Fibroblast of skin of right quadriceps (primary cell): ENCODE measurements at regions not wholly inside any gene's neighbourhood (a gene's known extent, or its start where the extent isn't known, plus 50 kb on each side); places are given as distances from the start of the nearest gene placed in this dataset.
"Not testable (repeated sequence)": the region's sequence is repeated elsewhere in the genome, so short reads cannot be mapped to it uniquely, and the experiment has no call there.

Experiments used
- DNase-seq: peaks from one replicate; pipeline ENCODE4 v3.0.0-alpha.2; 2013

- DNase-seq: no peak
These were observed 348.1 kb upstream of the NRXN1 start for GRCh38 chr2:51379997-51380396.

GRCh38 chr2:51368250-51368649 is 336.3 kb upstream of the NRXN1 start:
- no peak for DNase-seq

GRCh38 chr2:51350100-51350499 is 318.2 kb upstream of the NRXN1 start:
- DNase-seq: peak; percentile 44

- DNase-seq: no peak
These were observed 313.0 kb upstream of the NRXN1 start for GRCh38 chr2:51344886-51345285.

GRCh38 chr2:51335087-51336058 is 303.4 kb upstream of the NRXN1 start:
- no peak for DNase-seq

GRCh38 chr2:51329512-51329911 is 297.6 kb upstream of the NRXN1 start:
- DNase-seq: no peak

- DNase-seq: no peak
These were observed 292.1 kb upstream of the NRXN1 start for GRCh38 chr2:51324051-51324450.

GRCh38 chr2:51322613-51323012 is 290.7 kb upstream of the NRXN1 start:
- DNase-seq: no peak

- no peak for DNase-seq
These were observed 272.4 kb upstream of the NRXN1 start for GRCh38 chr2:51304311-51304710.

- DNase-seq: no peak
These were observed 269.4 kb upstream of the NRXN1 start for GRCh38 chr2:51301381-51301780.

GRCh38 chr2:51299370-51299769 is 267.4 kb upstream of the NRXN1 start:
- DNase-seq: no peak

- no peak for DNase-seq
These were observed 265.6 kb upstream of the NRXN1 start for GRCh38 chr2:51297488-51297887.

- no peak for DNase-seq
These were observed 261.8 kb upstream of the NRXN1 start for GRCh38 chr2:51293566-51294200.

- no peak for DNase-seq
These were observed 260.0 kb upstream of the NRXN1 start for GRCh38 chr2:51291762-51292551.

- peak; percentile 51 for DNase-seq
These were observed 258.8 kb upstream of the NRXN1 start for GRCh38 chr2:51290725-51291124.

- no peak for DNase-seq
These were observed 257.1 kb upstream of the NRXN1 start for GRCh38 chr2:51289045-51289444.

GRCh38 chr2:51268191-51268590 is 236.3 kb upstream of the NRXN1 start:
- DNase-seq: no peak

GRCh38 chr2:51265539-51265938 is 233.6 kb upstream of the NRXN1 start:
- DNase-seq: no peak

- DNase-seq: no peak
These were observed 232.0 kb upstream of the NRXN1 start for GRCh38 chr2:51263951-51264350.

- not testable (repeated sequence) for DNase-seq
These were observed 231.2 kb upstream of the NRXN1 start for GRCh38 chr2:51263101-51263500.

- no peak for DNase-seq
These were observed 226.4 kb upstream of the NRXN1 start for GRCh38 chr2:51258301-51258700.

GRCh38 chr2:51256736-51257135 is 224.8 kb upstream of the NRXN1 start:
- DNase-seq: no peak

- no peak for DNase-seq
These were observed 219.4 kb upstream of the NRXN1 start for GRCh38 chr2:51251356-51251755.
